Astrocyte (in vitro differentiated cells and primary cell): ENCODE measurements at regions not wholly inside any gene's neighbourhood (a gene's known extent, or its start where the extent isn't known, plus 50 kb on each side); places are given as distances from the start of the nearest gene placed in this dataset.
"Not testable (repeated sequence)": the region's sequence is repeated elsewhere in the genome, so short reads cannot be mapped to it uniquely, and the experiment has no call there.

ENCODE experiments used
- DNase-seq: peaks from one replicate; pipeline ENCODE4 v3.0.0-alpha.2; 2010; ENCODE audit warnings: low read depth
- FAIRE-seq: peaks from 2 replicates; lab custom pipeline; 2011; peaks lifted over from hg19 to GRCh38; lab: Jason Lieb, UNC
- H2AFZ ChIP-seq: 2 replicates; pipeline ENCODE4 v1.6.0; 2012; ENCODE audit warnings: low read depth, low read length, inconsistent platforms
- H3K27ac ChIP-seq: 2 replicates; pipeline ENCODE4 v1.5.1; 2011; ENCODE audit warnings: low read depth, low read length, inconsistent platforms
- H3K27me3 ChIP-seq: 2 replicates; pipeline ENCODE4 v1.6.0; 2011; ENCODE audit warnings: low read length, inconsistent platforms; ENCODE audit not compliant: insufficient read depth
- H3K36me3 ChIP-seq: 2 replicates; pipeline ENCODE4 v1.5.1; 2011; ENCODE audit warnings: low read length, inconsistent platforms; ENCODE audit not compliant: insufficient read depth
- H3K4me1 ChIP-seq: 2 replicates; pipeline ENCODE4 v1.5.1; 2011; ENCODE audit warnings: low read length, inconsistent platforms; ENCODE audit not compliant: insufficient read depth
- H3K4me2 ChIP-seq: 2 replicates; pipeline ENCODE4 v1.6.0; 2012; ENCODE audit warnings: low read length, inconsistent platforms
- H3K4me3 ChIP-seq: 2 replicates; pipeline ENCODE4 v1.5.1; 2011; ENCODE audit warnings: low read depth, mild to moderate bottlenecking, low read length, inconsistent platforms; ENCODE audit not compliant: insufficient read depth
- H3K79me2 ChIP-seq: 2 replicates; pipeline ENCODE4 v1.6.0; 2012; ENCODE audit warnings: mild to moderate bottlenecking, low read length, inconsistent platforms; ENCODE audit not compliant: insufficient read depth
- H3K9ac ChIP-seq: 2 replicates; pipeline ENCODE4 v1.6.0; 2012; ENCODE audit warnings: mild to moderate bottlenecking, low read length, inconsistent platforms
- H3K9me3 ChIP-seq: 2 replicates; pipeline ENCODE4 v1.5.1; 2012; ENCODE audit warnings: low read depth, mild to moderate bottlenecking, low read length, inconsistent platforms; ENCODE audit not compliant: insufficient read depth
- H4K20me1 ChIP-seq: 2 replicates; pipeline ENCODE4 v1.6.0; 2012; ENCODE audit warnings: low read length, inconsistent platforms; ENCODE audit not compliant: insufficient read depth
- H3K27ac Mint-ChIP-seq: one replicate; pipeline ENCODE4 v1.8.0; 2021; ENCODE audit warnings: mild to moderate bottlenecking, mixed read lengths; ENCODE audit not compliant: unreplicated experiment
- H3K27me3 Mint-ChIP-seq: one replicate; pipeline ENCODE4 v1.8.0; 2021; ENCODE audit warnings: low read depth, mixed read lengths; ENCODE audit not compliant: unreplicated experiment
- H3K36me3 Mint-ChIP-seq: one replicate; pipeline ENCODE4 v1.8.0; 2021; ENCODE audit warnings: low read depth, mixed read lengths; ENCODE audit not compliant: unreplicated experiment
- H3K4me1 Mint-ChIP-seq: one replicate; pipeline ENCODE4 v1.8.0; 2021; ENCODE audit warnings: low read depth, mixed read lengths; ENCODE audit not compliant: unreplicated experiment
- H3K4me3 Mint-ChIP-seq: one replicate; pipeline ENCODE4 v1.8.0; 2021; ENCODE audit warnings: mild to moderate bottlenecking, moderate library complexity, mixed read lengths; ENCODE audit not compliant: unreplicated experiment
- H3K9me3 Mint-ChIP-seq: one replicate; pipeline ENCODE4 v1.8.0; 2021; ENCODE audit warnings: mild to moderate bottlenecking, mixed read lengths; ENCODE audit not compliant: unreplicated experiment
- CTCF ChIP-seq: IDR thresholded peaks from 2 replicates; pipeline ENCODE4 v1.5.1; 2011; ENCODE audit warnings: low read depth, mild to moderate bottlenecking, inconsistent platforms, low read length, moderate library complexity; ENCODE audit not compliant: insufficient read depth
- EZH2 ChIP-seq: IDR thresholded peaks from 2 replicates; pipeline ENCODE4 v1.6.1; 2012; ENCODE audit warnings: mild to moderate bottlenecking, low read length, inconsistent platforms; ENCODE audit not compliant: insufficient read depth

- DNase-seq (no peak), FAIRE-seq (no peak)
- Mint-ChIP-seq H3K9me3 (peaks cover 2% of the 10 kb centered on the region), H3K27ac (no peak overlapping the region), H3K4me1 (peaks cover 7% of the 10 kb centered on the region), H3K27me3 (peaks cover 11% of the 10 kb centered on the region), H3K36me3 (peaks cover 2% of the 10 kb centered on the region), H3K4me3 (no peak overlapping the region)
- Histone ChIP-seq H3K9ac (no peak overlapping the region), H3K27ac (no peak overlapping the region), H3K4me2 (no peak overlapping the region), H3K4me3 (no peak overlapping the region), H3K9me3 (no peaks in the 10 kb centered on the region), H4K20me1 (no peaks in the 10 kb centered on the region), H3K36me3 (no peaks in the 10 kb centered on the region), H2AFZ (no peak overlapping the region), H3K27me3 (peaks cover 15% of the 10 kb centered on the region), H3K4me1 (peaks cover 4% of the 10 kb centered on the region), H3K79me2 (no peaks in the 10 kb centered on the region)
- TF ChIP-seq EZH2: no peak
- TF ChIP-seq CTCF: no peak
These were observed 149.9 kb upstream of the KCNG1 start for GRCh38 chr20:51172558-51173428.

- DNase-seq (no peak), FAIRE-seq (no peak)
- TF ChIP-seq EZH2 (no peak), CTCF (no peak)
- Mint-ChIP-seq H3K27me3 (peaks cover 8% of the 10 kb centered on the region), H3K4me3 (no peak overlapping the region), H3K27ac (no peak overlapping the region), H3K36me3 (peaks cover 2% of the 10 kb centered on the region), H3K4me1 (no peaks in the 10 kb centered on the region), H3K9me3 (peaks cover 2% of the 10 kb centered on the region)
- H3K4me1 ChIP-seq: no peaks in the 10 kb centered on the region
- no peak overlapping the region for H3K27ac ChIP-seq
- H3K4me2 ChIP-seq: no peak overlapping the region
- no peak overlapping the region for H3K9ac ChIP-seq
- no peaks in the 10 kb centered on the region for H4K20me1 ChIP-seq
- H3K9me3 ChIP-seq: peaks cover 3% of the 10 kb centered on the region
- H2AFZ ChIP-seq: no peak overlapping the region
- H3K27me3 ChIP-seq: peaks cover 15% of the 10 kb centered on the region
- no peaks in the 10 kb centered on the region for H3K36me3 ChIP-seq
- no peaks in the 10 kb centered on the region for H3K79me2 ChIP-seq
- H3K4me3 ChIP-seq: no peak overlapping the region
These were observed 148.2 kb upstream of the KCNG1 start for GRCh38 chr20:51171141-51171540.

GRCh38 chr20:51169813-51170212, 146.9 kb upstream of the KCNG1 start:
- Histone ChIP-seq H3K4me1 (no peaks in the 10 kb centered on the region), H3K27me3 (peaks cover 19% of the 10 kb centered on the region), H3K4me2 (no peak overlapping the region), H3K9me3 (peaks cover 3% of the 10 kb centered on the region), H4K20me1 (no peaks in the 10 kb centered on the region), H3K9ac (no peak overlapping the region), H3K4me3 (no peak overlapping the region), H3K36me3 (no peaks in the 10 kb centered on the region), H2AFZ (no peak overlapping the region), H3K79me2 (no peaks in the 10 kb centered on the region), H3K27ac (no peak overlapping the region)
- no peak for TF ChIP-seq CTCF
- no peak for TF ChIP-seq EZH2
- Mint-ChIP-seq H3K9me3 (peaks cover 2% of the 10 kb centered on the region), H3K27me3 (peaks cover 5% of the 10 kb centered on the region), H3K4me3 (no peak overlapping the region), H3K4me1 (no peaks in the 10 kb centered on the region), H3K27ac (no peak overlapping the region), H3K36me3 (no peaks in the 10 kb centered on the region)
- FAIRE-seq (no peak), DNase-seq (no peak)

- H3K36me3 Mint-ChIP-seq, H3K4me1 ChIP-seq, H3K4me3 ChIP-seq, H3K9me3 Mint-ChIP-seq, H3K4me3 Mint-ChIP-seq, H3K27me3 Mint-ChIP-seq, H3K36me3 ChIP-seq, FAIRE-seq, H3K9me3 ChIP-seq, H3K27ac Mint-ChIP-seq, H4K20me1 ChIP-seq, H2AFZ ChIP-seq, H3K4me2 ChIP-seq, H3K79me2 ChIP-seq, H3K4me1 Mint-ChIP-seq, DNase-seq, H3K9ac ChIP-seq, H3K27ac ChIP-seq: not testable (repeated sequence)
- H3K27me3 ChIP-seq: peaks cover 15% of the 10 kb centered on the region
These were observed 145.0 kb upstream of the KCNG1 start for GRCh38 chr20:51167911-51168310.
